ENCODE measurements at regions not wholly inside any gene's neighbourhood (a gene's known extent, or its start where the extent isn't known, plus 50 kb on each side); places are given as distances from the start of the nearest gene placed in this dataset.

DNA sequence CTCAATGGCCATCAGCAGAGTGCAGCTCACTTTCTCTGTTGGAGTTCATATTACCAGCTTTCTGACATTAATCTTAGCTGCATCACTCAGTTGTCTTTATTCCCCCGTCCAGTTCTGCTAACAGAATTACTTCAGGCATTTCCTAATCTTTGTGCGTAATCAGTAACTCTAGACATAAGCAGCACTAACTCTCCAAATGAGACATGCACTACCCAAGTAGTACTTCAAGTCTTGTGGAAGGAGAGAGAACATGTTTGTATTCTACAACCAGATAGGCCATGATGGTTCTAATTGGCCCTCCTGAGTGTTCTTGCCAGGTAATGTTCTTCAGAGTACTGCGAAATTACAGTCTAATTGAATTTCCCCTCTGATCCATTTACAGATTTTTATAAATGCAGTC, 448.5 kb upstream of the RPS6KA3 start:
- H3K9me3 ChIP-seq (ENCODE audit: control insufficient read depth, low read length), result no peaks in the 10 kb centered on the region
- H3K9ac ChIP-seq (ENCODE audit: extremely low read depth, low read length, poor library complexity, severe bottlenecking), result no peak overlapping the region
- no peak overlapping the region for H3K27ac Mint-ChIP-seq
- WGBS, 2 experiments (ENCODE audit: insufficient coverage in 1 of 2, insufficient read length in 1 of 2), result 95 to 100% methylated on average over 1 to 3 of the region's 3 CpGs
- no peaks in the 10 kb centered on the region for H3K4me1 Mint-ChIP-seq
- no peak overlapping the region for H3K4me3 ChIP-seq (ENCODE audit: low read length)
- H3K4me1 ChIP-seq (ENCODE audit: control insufficient read depth, insufficient read depth, low read length), result no peaks in the 10 kb centered on the region
- H3K27me3 ChIP-seq (ENCODE audit: control insufficient read depth, insufficient read depth, low read length, poor library complexity, severe bottlenecking), result no peaks in the 10 kb centered on the region
- no peak for TF ChIP-seq CTCF (conservative IDR thresholded peaks at IDR 0.05)
- H3K27me3 Mint-ChIP-seq (ENCODE audit: insufficient read depth), result no peaks in the 10 kb centered on the region
- DNase-seq, result no peak
- H3K36me3 ChIP-seq (ENCODE audit: control insufficient read depth, insufficient read depth, low read length), result no peaks in the 10 kb centered on the region
- H3K4me3 Mint-ChIP-seq, result no peak overlapping the region
- no peaks in the 10 kb centered on the region for H3K36me3 Mint-ChIP-seq (ENCODE audit: low read depth)
- no peak overlapping the region for H3K27ac ChIP-seq (ENCODE audit: low read depth, low read length)
- peaks cover 9% of the 10 kb centered on the region for H3K9me3 Mint-ChIP-seq

GRCh38 chrX:20712811-20713210, 446.1 kb upstream of the RPS6KA3 start:
- TF ChIP-seq CTCF (conservative IDR thresholded peaks at IDR 0.05), result no peak
- H3K27ac Mint-ChIP-seq, result no peak overlapping the region
- H3K4me3 ChIP-seq (ENCODE audit: low read length), result no peak overlapping the region
- H3K4me1 Mint-ChIP-seq, result no peaks in the 10 kb centered on the region
- H3K36me3 ChIP-seq (ENCODE audit: control insufficient read depth, insufficient read depth, low read length), result no peaks in the 10 kb centered on the region
- no peaks in the 10 kb centered on the region for H3K27me3 ChIP-seq (ENCODE audit: control insufficient read depth, insufficient read depth, low read length, poor library complexity, severe bottlenecking)
- no peak for DNase-seq
- H3K9ac ChIP-seq (ENCODE audit: extremely low read depth, low read length, poor library complexity, severe bottlenecking), result no peak overlapping the region
- no peak overlapping the region for H3K27ac ChIP-seq (ENCODE audit: low read depth, low read length)
- 0% methylated on average over 1 of the region's 1 CpG; no CpG with 5 or more reads in 1 of the 2 experiments for WGBS, 2 experiments (ENCODE audit: insufficient coverage in 1 of 2, insufficient read length in 1 of 2)
- no peak overlapping the region for H3K4me3 Mint-ChIP-seq
- H3K36me3 Mint-ChIP-seq (ENCODE audit: low read depth), result no peaks in the 10 kb centered on the region
- no peaks in the 10 kb centered on the region for H3K4me1 ChIP-seq (ENCODE audit: control insufficient read depth, insufficient read depth, low read length)
- peaks cover 9% of the 10 kb centered on the region for H3K9me3 Mint-ChIP-seq
- no peaks in the 10 kb centered on the region for H3K9me3 ChIP-seq (ENCODE audit: control insufficient read depth, low read length)
- H3K27me3 Mint-ChIP-seq (ENCODE audit: insufficient read depth), result no peaks in the 10 kb centered on the region

DNA sequence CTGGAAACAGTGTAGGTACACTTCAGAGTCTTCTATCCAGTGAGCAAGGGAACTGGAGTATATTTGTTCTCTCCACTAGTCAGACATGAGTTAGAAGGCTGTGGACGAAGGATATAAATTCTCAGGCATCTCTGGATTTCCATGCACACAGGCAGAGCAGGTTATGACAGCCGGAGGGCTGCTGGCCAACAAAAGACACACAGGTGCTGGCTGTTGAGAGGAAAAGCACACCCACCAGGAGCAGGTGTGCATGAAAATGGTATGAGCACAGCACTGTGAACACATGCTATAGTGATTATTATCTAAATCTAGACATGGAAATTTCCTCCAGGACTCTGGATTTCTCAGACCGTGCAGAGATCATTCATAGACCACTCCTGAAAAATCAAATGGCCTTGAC, 444.7 kb upstream of the RPS6KA3 start:
- Histone ChIP-seq H3K9me3 (ENCODE audit: control insufficient read depth, low read length) (no peaks in the 10 kb centered on the region), H3K9ac (ENCODE audit: extremely low read depth, low read length, poor library complexity, severe bottlenecking) (no peak overlapping the region), H3K4me3 (ENCODE audit: low read length) (no peak overlapping the region), H3K27me3 (ENCODE audit: control insufficient read depth, insufficient read depth, low read length, poor library complexity, severe bottlenecking) (no peaks in the 10 kb centered on the region), H3K4me1 (ENCODE audit: control insufficient read depth, insufficient read depth, low read length) (no peaks in the 10 kb centered on the region), H3K27ac (ENCODE audit: low read depth, low read length) (no peak overlapping the region), H3K36me3 (ENCODE audit: control insufficient read depth, insufficient read depth, low read length) (no peaks in the 10 kb centered on the region)
- Mint-ChIP-seq H3K36me3 (ENCODE audit: low read depth) (no peaks in the 10 kb centered on the region), H3K9me3 (peaks cover 13% of the 10 kb centered on the region), H3K27me3 (ENCODE audit: insufficient read depth) (no peaks in the 10 kb centered on the region), H3K4me3 (no peak overlapping the region), H3K27ac (no peak overlapping the region), H3K4me1 (no peaks in the 10 kb centered on the region)
- DNase-seq, result no peak
- WGBS, 2 experiments (ENCODE audit: insufficient coverage in 1 of 2, insufficient read length in 1 of 2), result 89 to 100% methylated on average over 1 to 3 of the region's 3 CpGs
- TF ChIP-seq CTCF (conservative IDR thresholded peaks at IDR 0.05), result no peak
